HG02678 (cell line): ENCODE measurements at regions not wholly inside any gene's neighbourhood (a gene's known extent, or its start where the extent isn't known, plus 50 kb on each side); places are given as distances from the start of the nearest gene placed in this dataset.
A peak's percentile ranks its signal among the peaks of the same experiment; 100 is the strongest.

Source experiments
- ATAC-seq: cut with Tn5 transposase; IDR thresholded peaks from one replicate; pipeline ENCODE4 v1.9.1; 2021; ENCODE audit warnings: mild to moderate bottlenecking, moderate library complexity; ENCODE audit not compliant: unreplicated experiment

DNA sequence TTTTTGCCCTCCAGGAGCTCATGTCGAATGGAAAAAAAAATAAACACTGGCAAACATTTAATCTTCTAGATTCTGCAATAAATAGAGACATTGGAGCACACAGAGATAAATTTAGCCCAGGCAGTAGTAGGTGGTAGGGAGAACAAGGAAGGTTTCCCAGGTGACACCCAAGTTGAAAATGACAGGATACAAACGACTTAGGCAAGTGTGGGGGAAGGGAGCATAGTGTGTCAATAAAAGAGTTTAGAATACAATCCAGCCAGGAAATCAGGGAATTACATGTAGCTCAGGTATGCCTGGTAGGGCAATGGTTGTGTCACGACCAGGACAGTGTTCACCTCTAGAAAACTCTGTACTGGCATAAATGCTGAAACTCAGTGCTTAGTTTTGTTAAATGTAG is 364.6 kb upstream of the AGTR1 start:
- ATAC-seq = no peak

DNA sequence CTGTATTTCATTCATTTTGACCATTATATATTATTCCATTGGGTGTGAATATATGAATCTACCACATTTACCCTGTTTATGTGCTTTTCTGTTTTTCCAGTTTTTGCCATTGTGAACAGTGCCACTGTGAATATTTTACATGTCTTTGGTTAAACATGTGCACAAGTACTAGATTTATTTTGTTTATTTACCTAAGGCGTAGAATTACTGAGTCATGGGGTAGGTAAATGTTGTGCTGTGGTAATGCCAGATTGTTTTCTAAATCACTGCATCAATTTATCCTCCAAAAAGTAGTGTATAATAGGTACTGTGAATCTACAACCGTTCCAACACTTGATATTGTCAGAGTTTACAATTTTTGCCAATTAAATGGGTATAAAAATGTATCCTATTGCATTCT is 362.1 kb upstream of the AGTR1 start:
- no peak for ATAC-seq

DNA sequence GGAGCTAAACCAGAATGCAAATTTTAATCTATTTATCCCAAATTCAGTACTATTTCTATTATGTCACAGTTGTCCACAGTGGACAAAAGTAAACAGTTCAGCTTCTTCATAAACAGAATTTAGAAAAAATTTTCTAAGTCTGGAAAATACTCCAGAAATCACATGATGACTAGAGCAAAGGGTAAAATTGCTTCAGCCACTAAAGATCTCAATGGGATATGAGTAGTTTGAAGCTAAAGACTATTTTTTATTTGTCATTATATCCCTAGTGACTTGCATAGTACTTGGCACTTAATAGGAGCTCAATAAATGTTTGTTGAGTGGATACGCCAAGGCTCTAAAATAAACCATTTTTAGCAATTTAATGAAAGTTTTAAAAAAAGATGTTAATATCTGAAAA is 354.3 kb upstream of the AGTR1 start:
- ATAC-seq = no peak

GRCh38 chr3:148344521-148344920 is 353.2 kb upstream of the AGTR1 start:
- ATAC-seq = no peak

DNA sequence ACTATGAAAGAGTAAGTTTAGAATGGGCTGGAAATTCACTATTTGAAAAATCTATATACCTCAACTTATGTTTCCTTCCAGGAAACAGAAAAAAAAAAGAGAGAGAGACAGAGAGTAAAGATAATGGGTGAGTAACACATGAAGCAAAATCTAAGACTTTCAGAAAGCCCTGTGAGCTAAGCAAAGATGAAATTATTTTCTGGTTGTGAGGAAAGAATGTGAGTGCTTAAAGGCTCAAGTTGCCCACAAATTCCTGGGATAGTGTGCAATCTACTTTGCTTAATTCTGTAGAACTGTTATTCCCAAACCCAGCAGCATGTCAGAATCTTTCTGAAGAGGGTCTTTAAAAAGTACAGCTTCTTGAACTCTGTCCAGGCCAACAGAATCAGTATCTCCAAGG is 337.7 kb upstream of the AGTR1 start:
- no peak for ATAC-seq

DNA sequence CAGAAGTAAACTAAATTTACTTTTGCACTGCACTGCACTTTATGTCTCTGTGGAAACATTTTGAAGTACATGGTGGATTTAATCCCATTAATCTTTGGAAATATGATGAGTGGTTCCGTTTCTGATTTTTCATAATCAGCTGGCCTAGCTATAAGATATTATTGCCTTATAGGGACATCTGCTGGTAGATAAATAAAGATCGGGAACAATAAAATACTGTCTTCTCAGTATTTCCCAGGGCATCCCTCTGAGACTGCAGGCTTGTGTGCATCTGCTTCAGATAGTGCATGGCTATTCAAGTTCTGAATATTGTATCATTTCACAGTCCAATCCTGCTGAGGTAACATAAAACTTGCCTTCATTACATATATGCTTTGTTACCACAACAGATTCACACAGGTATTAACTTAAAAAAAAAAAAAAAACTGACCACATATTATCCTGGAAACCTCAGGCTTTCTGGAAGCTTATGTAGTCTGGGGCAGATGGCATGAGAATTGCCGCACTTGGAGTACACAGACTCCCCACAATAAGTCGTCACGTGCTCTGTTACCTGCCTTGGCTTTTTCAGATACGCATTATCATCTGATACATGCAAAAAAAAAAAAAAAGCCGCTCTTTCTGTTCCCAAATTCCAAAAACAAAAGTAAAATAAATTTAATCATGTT is 330.8 kb upstream of the AGTR1 start:
- ATAC-seq = peak; percentile 53

DNA sequence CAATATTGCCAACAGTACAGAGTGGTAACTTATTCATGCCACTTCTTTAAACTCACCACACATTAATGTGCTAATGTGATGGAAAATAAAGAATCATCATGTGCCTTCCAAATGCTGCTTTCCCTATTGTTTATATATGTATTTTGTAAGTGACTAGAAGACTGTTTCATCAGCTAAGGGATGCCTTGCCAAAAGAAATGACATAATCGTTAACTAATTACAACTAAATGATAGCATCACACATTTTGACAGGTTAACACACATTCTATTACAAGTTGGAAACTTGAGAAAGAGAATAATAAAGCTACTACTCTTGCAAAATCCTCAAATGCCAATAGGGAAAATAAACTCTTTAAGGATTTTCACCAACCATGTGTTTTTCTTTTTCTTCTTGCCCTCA is 329.9 kb upstream of the AGTR1 start:
- ATAC-seq = no peak

DNA sequence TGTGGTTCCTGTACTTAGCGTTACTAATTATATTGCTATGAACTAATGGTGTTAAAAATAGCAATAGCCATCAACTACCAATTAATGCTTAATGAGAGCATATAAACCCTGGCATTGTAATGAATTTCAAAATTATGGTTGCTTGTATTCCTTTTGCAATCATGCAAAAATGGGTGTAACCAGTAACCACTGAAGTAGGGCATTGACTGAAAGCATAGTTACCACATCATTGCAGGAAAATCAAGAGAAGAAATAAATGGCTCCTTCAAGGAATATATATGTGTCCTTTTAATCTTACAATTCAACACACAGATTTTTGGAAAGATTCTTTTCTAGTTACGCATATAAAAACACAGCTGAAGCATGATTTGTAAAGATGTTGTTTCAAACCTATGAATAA is 328.3 kb upstream of the AGTR1 start:
- ATAC-seq = no peak

DNA sequence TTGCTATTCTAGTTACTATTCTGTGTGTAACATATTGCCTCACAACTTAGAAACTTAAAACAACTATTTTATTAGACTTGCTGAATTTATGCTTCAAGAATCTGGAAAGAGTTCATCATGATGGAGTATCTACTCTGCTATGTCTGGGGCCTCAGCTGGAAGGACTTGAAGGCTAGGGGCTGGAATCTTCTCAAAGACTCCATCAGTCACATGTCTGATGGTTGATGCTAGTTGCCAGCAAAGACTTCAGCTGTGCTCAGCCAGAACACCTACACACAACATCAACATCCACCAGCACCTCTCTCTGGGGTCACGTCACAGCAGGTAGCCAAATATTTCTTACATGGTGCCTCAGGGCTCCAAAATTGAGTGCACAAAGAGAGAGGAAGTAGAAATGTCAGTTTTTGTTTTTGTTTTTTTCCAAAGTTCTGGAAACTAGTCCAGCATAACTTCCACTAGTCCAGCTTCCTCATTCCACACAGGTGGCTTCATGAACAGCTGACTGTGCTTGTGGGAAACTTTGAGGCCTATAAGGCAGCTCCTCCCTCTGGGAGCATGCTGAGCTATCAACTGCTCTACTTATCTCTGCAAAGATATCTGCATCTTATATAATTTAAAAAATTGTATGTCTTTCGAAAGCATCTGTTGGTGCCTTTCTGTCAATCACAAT is 325.4 kb upstream of the AGTR1 start:
- ATAC-seq = no peak

DNA sequence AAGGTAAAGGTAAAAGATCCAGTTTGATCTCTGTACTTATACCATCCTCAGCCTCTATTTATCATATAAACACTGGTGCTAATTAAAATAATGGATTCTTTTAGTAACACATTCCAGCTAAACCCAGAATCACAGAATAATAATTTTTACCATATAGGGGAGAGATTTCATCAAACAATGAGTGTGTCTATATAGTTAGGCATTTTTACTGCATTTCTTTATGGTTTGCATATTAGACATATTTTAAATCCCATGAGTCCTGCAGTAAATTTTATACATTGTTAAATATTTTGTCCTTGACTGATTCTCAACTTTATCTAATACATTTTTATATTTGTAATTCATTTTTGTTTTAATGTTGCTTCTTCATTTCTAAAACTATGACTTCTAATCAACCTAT is 323.7 kb upstream of the AGTR1 start:
- ATAC-seq = no peak

DNA sequence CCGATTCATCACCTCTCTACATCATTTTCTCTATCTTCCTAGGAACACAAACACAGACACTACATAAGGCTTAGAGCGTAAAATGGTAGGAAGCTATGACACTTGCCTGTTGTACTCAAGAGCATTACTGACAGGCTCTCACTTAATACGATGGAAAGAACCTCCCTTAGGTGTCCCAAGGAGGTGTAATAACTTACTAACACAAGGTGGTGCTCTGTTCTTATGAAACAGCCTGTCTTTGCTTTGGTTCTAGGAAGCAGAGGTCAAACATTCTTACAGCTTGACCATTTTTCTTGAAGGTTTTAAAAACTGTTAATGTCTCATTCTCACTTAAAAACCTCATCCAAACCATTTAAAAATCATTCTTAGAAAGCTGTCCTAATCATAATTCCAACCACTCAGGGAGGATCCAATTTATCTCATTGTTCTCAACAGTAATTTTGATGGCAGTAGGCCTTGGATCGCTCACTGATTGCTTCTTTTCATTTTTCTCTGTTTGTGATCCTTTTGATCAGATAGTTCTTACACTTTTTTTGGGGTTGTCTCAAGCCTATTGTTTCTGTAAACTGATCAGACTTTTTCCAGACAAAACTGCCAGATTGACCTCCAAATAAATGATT is 317.8 kb upstream of the AGTR1 start:
- ATAC-seq = peak; percentile 80

DNA sequence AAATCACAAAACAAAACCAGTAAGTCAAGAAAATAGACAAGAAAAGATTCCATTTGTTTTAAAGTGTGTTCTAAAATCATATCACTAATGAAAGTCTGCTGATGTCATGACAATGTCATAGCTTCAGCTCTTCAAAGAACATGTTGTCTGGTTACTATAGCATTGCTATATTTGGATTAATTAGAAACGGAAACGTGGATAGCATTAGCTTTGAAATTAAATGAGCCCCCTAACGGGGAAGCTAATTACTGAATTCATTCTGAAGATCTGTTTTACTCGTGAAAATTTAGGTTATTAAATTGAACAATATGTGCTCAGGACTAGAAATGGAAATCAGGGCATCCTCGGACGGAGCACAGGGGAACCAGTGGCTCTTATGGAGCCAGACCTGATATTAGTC is 316.7 kb upstream of the AGTR1 start:
- no peak for ATAC-seq

- ATAC-seq = no peak
Measured at GRCh38 chr3:148389916-148390315, 307.8 kb upstream of the AGTR1 start.

GRCh38 chr3:148395821-148396220 is 301.9 kb upstream of the AGTR1 start:
- no peak for ATAC-seq

DNA sequence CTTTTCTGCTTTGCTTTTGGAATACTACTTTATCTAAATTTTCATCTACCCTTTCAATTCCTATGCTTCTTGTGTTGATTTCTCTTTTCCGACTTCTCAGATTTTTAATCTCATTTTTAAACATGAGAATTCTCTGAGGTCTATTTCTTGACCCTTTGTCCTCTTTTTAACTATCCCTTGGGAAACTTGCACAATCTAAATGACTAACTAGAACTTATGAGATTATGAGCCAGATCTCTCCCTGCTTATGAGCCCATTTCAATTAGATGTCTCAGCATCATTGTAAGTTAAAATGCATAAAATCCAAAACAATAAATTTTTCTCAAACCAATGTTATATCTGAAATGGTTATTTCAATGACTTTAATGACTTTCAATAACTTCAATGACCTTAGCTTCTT is 296.9 kb upstream of the AGTR1 start:
- no peak for ATAC-seq

- no peak for ATAC-seq
Measured at GRCh38 chr3:148408667-148409066, 289.0 kb upstream of the AGTR1 start.

DNA sequence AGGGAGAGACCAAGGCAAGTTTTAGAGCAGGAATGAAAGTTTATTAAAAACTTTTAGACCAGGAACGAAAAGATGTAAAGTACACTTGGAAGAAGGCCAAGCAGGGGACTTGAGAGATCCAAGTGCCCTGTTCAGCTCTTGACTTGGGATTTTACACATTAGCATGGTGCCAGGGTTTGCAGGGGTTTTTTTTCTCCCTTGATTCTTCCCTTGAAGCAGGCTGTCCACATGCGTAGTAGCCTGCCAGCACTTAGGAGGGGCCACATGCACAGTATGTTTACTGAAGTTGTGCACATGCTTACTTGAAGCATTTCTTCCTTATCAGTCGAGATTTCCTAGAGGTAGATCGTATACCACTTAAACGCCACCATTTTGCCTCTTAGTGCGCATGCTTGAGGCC is 277.5 kb upstream of the AGTR1 start:
- no peak for ATAC-seq

- no peak for ATAC-seq
Measured at GRCh38 chr3:148428862-148429605, 268.7 kb upstream of the AGTR1 start.

DNA sequence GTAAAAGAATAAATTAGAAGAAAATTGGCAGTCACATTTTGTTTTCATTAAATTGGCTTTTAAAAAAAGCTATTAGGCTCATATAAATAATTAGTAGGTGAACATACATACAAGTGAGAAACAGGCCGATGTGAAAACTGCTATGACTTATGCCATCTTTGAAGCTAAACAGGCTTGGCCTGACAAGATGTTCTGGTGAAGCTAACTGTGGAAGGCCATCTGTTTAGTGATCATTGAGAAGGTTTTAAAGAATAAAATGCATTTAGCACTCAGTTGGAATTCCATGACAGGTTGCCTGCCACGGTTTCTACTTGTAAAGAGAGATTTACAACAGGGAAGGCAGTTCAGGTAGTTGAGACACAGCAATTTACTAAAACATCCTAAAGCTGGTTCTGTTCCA is 264.0 kb upstream of the AGTR1 start:
- ATAC-seq = no peak

- no peak for ATAC-seq
Measured at GRCh38 chr3:148435534-148435933, 262.2 kb upstream of the AGTR1 start.

- peak; percentile 72 for ATAC-seq
Measured at GRCh38 chr3:148439254-148439822, 258.4 kb upstream of the AGTR1 start.
